RWPE1 (cell line): ENCODE measurements at regions not wholly inside any gene's neighbourhood (a gene's known extent, or its start where the extent isn't known, plus 50 kb on each side); places are given as distances from the start of the nearest gene placed in this dataset.
"Not testable (repeated sequence)": the region's sequence is repeated elsewhere in the genome, so short reads cannot be mapped to it uniquely, and the experiment has no call there.

Source experiments
- CTCF ChIA-PET: fragments of 350-600 bp; sonication (Branson Sonifier 250); formaldehyde crosslinking; extraction: SDS; loops from one replicate; lab custom pipeline; 2021; lab: Yijun Ruan, JAX
- POLR2A ChIA-PET: fragments of 400-600 bp; formaldehyde crosslinking; extraction: SDS; loops from one replicate; lab custom pipeline; 2020; ENCODE audit warnings: antibody characterized with exemption; ENCODE audit not compliant: low non-redundant PET; lab: Yijun Ruan, JAX
- DNase-seq: peaks from one replicate; pipeline ENCODE4 v3.0.0; 2012; ENCODE audit warnings: low spot score
- H3K27ac ChIP-seq: fragments of 450-650 bp; 2 replicates; pipeline ENCODE4 v1.5.1; 2017
- TF ChIP-seq, protein P1 (sequence below): fragments of 450-650 bp; conservative IDR thresholded peaks from 2 replicates; pipeline ENCODE4 v1.5.1; 2017; ENCODE audit warnings: low read depth, mild to moderate bottlenecking

DNA sequence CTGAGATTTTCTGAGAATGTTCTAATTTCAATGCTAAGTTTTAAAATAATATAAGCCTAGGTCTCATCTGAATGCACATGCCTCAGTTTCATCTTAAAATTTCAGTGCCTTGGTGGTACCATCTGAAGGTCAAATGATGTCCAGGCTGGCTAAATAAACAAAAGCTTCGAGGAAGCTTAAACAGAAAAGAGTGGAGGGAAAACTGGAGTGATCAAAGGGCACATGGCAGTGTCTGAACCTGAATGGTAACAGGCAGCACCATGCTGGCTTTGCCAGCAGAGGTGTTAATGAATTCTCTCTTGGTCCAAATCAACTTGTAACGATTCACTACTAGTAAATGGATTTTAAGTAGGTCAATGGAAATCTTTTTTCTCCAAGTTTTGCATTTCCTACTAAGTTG lies 158.4 kb upstream of the MEX3C start:
- TF ChIP-seq, protein P1, sequence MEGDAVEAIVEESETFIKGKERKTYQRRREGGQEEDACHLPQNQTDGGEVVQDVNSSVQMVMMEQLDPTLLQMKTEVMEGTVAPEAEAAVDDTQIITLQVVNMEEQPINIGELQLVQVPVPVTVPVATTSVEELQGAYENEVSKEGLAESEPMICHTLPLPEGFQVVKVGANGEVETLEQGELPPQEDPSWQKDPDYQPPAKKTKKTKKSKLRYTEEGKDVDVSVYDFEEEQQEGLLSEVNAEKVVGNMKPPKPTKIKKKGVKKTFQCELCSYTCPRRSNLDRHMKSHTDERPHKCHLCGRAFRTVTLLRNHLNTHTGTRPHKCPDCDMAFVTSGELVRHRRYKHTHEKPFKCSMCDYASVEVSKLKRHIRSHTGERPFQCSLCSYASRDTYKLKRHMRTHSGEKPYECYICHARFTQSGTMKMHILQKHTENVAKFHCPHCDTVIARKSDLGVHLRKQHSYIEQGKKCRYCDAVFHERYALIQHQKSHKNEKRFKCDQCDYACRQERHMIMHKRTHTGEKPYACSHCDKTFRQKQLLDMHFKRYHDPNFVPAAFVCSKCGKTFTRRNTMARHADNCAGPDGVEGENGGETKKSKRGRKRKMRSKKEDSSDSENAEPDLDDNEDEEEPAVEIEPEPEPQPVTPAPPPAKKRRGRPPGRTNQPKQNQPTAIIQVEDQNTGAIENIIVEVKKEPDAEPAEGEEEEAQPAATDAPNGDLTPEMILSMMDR = no peak
- H3K27ac ChIP-seq = no peak overlapping the region
- DNase-seq = no peak
- CTCF ChIA-PET = no interaction called here
- POLR2A ChIA-PET = no interaction called here

DNA sequence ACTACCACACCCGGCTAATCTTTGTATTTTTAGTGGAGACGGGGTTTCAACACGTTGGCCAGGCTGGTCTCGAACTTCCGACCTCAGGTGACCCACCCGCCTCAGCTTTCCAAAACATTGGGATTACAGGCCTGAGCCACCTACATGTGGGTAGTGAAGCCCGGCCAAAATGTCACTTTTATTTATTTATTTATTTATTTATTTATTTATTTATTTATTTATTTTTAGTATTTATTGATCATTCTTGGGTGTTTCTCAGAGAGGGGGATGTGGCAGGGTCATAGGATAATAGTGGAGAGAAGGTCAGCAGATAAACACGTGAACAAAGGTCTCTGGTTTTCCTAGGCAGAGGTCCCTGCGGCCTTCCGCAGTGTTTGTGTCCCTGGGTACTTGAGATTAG lies 162.8 kb upstream of the MEX3C start:
- H3K27ac ChIP-seq, CTCF ChIA-PET, DNase-seq, POLR2A ChIA-PET: not testable (repeated sequence)

DNA sequence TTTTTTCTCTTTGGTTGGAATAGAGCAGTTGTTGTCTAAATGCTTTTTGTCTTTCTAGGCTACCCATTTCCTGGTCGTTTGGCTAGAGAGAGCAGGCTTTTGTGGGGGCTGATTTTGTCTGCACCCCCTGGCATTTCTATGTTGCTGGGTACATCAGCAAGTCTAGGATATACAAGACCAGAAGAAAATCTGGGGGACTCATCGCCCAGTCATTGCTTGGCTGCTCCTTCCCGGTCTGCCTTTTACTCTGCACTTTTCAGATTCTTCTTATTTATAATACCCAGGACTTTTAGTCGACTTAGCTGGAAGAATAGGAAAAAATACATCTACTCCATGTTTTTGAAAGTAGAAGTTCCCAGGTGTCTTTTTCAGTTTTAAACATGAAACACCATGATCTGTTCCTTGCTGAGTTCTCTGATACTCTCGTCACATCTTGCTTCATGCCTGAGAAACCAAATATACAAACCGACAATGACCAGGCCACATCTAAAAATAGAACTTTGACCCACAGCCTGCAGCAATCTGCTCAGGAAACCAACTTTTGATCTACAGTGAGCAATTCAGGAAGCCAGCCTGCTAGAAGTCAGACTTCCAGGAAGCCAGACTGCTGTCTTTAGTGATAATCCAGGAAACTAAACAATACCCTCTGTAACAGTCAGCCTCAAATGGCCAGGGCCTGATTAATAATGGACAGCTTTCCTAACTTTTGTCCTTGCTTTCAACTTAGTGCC lies 163.8 kb upstream of the MEX3C start:
- no peak for DNase-seq
- TF ChIP-seq, protein P1 = no peak
- ChIA-PET POLR2A (no interaction called here), CTCF (no interaction called here)
- no peak overlapping the region for H3K27ac ChIP-seq

DNA sequence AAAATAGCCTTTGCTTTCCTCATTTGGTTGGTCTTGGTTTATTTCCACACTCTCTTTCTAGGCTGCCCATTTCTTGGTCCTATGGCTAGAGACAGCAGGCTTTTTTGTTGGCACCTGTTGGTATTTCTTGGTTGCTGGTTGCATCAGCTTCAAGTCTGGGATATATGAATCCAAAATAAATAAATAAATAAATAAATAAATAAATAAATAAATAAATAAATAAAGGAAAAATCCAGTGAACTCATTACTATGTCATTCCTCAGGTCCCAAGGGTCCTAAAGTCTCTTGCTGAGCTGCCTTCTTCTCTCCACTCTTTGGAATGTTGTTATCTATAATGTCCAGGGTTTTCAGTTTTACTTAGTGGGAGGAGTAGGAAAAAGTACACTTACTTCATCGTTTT lies 165.9 kb upstream of the MEX3C start:
- POLR2A ChIA-PET = no interaction called here
- CTCF ChIA-PET = interaction anchor here (0.6 kb wide), 1 partner anchor 21 kb away, joined by 3 read pairs; no protein-coding TSS in a partner anchor
- no peak overlapping the region for H3K27ac ChIP-seq
- DNase-seq = no peak
- TF ChIP-seq, protein P1 = no peak

DNA sequence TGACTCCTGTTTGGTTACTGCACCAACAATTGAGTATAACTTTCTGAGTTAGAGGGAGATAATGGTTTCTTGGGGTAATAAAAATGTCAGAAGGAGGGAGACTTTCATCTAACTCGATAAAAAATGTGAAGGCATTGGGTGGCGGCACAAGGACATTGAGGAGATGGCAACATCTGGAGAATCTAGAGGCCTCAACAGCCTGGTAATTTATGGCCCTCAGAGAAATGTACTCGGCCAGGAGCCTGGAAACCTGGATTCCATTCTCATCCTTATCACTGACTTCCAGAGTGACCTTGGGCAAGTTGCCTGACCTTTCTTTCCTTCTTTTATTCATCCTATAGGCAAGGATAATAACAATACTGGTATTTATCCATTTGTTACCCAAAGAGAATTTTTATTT lies 173.5 kb upstream of the MEX3C start:
- no peak overlapping the region for H3K27ac ChIP-seq
- no peak for DNase-seq
- POLR2A ChIA-PET = no interaction called here
- CTCF ChIA-PET = interaction anchor here (0.7 kb wide), 1 partner anchor 562 kb away, joined by 4 read pairs; no protein-coding TSS in a partner anchor
- TF ChIP-seq, protein P1 = no peak

DNA sequence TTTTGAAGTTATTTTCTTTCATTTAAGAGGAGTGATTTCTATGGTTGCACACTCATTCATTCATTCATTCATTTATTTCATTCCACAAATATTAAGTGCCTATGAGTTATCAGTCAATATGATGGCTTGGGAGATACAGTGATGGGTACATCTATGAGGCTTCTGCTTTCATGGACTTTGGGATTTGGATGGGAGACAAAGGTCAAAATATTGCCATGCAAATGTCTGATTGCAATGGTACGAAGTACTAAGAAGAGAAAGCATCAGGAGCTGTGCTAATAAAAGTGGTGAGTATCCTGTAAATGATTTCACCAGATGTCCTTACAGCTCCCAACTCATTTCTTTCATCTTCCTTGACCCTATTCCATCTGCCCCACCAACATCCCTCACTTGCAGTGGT lies 174.4 kb upstream of the MEX3C start:
- DNase-seq = no peak
- TF ChIP-seq, protein P1 = no peak
- ChIA-PET POLR2A (no interaction called here), CTCF (interaction anchor here (0.7 kb wide), 1 partner anchor 563 kb away, joined by 4 read pairs; no protein-coding TSS in a partner anchor)
- H3K27ac ChIP-seq = no peak overlapping the region

DNA sequence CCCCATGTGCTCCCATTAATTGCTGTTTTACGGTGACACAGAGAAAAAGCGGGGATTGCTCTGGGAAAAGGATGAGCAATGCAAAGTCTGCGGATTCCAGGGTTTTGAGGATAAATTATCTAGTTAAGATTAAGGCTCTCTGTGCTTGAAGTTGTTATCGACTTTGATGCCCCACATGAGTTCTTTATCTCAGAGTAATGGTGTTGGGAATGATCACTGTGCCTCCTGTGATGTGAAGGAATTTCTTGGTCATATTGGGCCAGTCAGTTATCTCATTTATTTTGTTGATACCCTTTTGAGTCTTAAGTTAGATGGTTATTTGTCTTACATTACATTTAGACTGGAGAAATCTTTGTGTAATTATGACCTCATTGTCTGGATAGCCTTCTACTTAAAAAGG lies 184.6 kb upstream of the MEX3C start:
- ChIA-PET CTCF (no interaction called here), POLR2A (no interaction called here)
- DNase-seq = no peak
- H3K27ac ChIP-seq = no peak overlapping the region
- TF ChIP-seq, protein P1 = no peak
